ENCODE measurements at regions not wholly inside any gene's neighbourhood (a gene's known extent, or its start where the extent isn't known, plus 50 kb on each side); places are given as distances from the start of the nearest gene placed in this dataset.
"Not testable (repeated sequence)": the region's sequence is repeated elsewhere in the genome, so short reads cannot be mapped to it uniquely, and the experiment has no call there.

DNA sequence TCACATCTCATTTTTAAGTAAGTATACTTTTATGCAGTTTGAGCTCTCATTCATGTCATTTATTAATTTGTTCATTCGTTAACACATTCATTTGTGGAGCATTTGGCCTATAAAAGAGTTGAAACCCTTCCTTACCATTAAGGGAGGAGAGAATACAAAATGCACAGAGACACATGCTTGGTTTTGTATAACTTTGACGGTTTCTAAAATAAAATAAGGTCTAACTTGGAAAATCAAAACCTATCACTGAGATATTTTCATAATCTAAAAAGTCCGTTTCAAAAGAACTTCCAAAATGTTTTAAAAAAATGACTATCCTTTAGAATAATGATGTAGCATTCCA is 5277.0 kb upstream of the TPTE start:
- H4K91ac ChIP-seq (replicated peaks; ENCODE audit: insufficient read length, low read length); H3K18ac ChIP-seq (ENCODE audit: extremely low read depth, low read length); H3K79me2 ChIP-seq (ENCODE audit: control insufficient read depth in 1 of 2, insufficient read depth in 2 of 2, low read length in 2 of 2); H3K27ac ChIP-seq (ENCODE audit: low read depth, low read length); H3K79me1 ChIP-seq (ENCODE audit: low read depth, low read length); H3K27me3 ChIP-seq (replicated peaks in 1 of 4; ENCODE audit: control insufficient read depth in 3 of 4, extremely low read depth in 1 of 4, insufficient read depth in 3 of 4, low read length in 3 of 4); H3K23ac ChIP-seq (ENCODE audit: insufficient read length); CTCF ChIA-PET (ENCODE audit: partially characterized antibody); H3K56ac ChIP-seq (replicated peaks; ENCODE audit: insufficient read length, low read depth, low read length); H3K4me3 ChIP-seq (ENCODE audit: extremely low read depth in 1 of 4, insufficient read depth in 2 of 4, low read depth in 3 of 4, low read length in 4 of 4); H4K20me1 ChIP-seq (replicated peaks in 1 of 2; ENCODE audit: control insufficient read depth in 1 of 2, insufficient read depth in 2 of 2, low read length in 2 of 2); FAIRE-seq; H2BK20ac ChIP-seq (ENCODE audit: low read length); H3K14ac ChIP-seq (ENCODE audit: insufficient read length); H4K5ac ChIP-seq (ENCODE audit: insufficient read length, low read depth, low read length); H2BK120ac ChIP-seq (replicated peaks; ENCODE audit: low read depth, low read length); H3K4me1 ChIP-seq (replicated peaks in 1 of 4; ENCODE audit: control insufficient read depth in 3 of 4, insufficient read depth in 4 of 4, low read length in 3 of 4); H3K4ac ChIP-seq (replicated peaks; ENCODE audit: insufficient read length, low read depth, low read length); H3K9ac ChIP-seq (replicated peaks in 1 of 4; ENCODE audit: extremely low read depth in 1 of 4, low read depth in 3 of 4, low read length in 3 of 4); H2AK5ac ChIP-seq (ENCODE audit: low read depth, low read length); H2BK5ac ChIP-seq (ENCODE audit: low read depth, low read length); H2BK15ac ChIP-seq (ENCODE audit: low read length); H2AFZ ChIP-seq (ENCODE audit: low read length); H2BK12ac ChIP-seq (ENCODE audit: low read depth, low read length); H4K8ac ChIP-seq (ENCODE audit: extremely low read depth, insufficient read depth, low read length); POLR2A ChIA-PET (ENCODE audit: partially characterized antibody); H3K23me2 ChIP-seq (ENCODE audit: low read depth, low read length); H3K4me2 ChIP-seq (ENCODE audit: insufficient read depth in 1 of 2, low read depth in 2 of 2, low read length in 2 of 2); H3K36me3 ChIP-seq (ENCODE audit: control insufficient read depth in 2 of 4, insufficient read depth in 4 of 4, low read length in 3 of 4); DNase-seq (ENCODE audit: low read depth in 1 of 2, low spot score in 2 of 2): not testable (repeated sequence)
- peaks cover 41 to 52% of the 10 kb centered on the region in 2 experiments for H3K9me3 ChIP-seq (ENCODE audit: insufficient read depth in 2 of 2, low read depth in 1 of 2, low read length in 1 of 2)
- WGBS, 2 experiments (ENCODE audit: extremely low coverage in 1 of 2, insufficient coverage in 1 of 2, insufficient read length in 1 of 2, insufficient replicate concordance in 2 of 2, low coverage in 1 of 2, low lambda C conversion rate in 2 of 2, missing lambda C conversion rate in 1 of 2): 59% methylated on average over 3 of the region's 3 CpGs; no CpG with 5 or more reads in 1 of the 2 experiments

GRCh38 chr21:5244954-5245353 is 5276.4 kb upstream of the TPTE start:
- H3K79me2 ChIP-seq (ENCODE audit: control insufficient read depth in 1 of 2, insufficient read depth in 2 of 2, low read length in 2 of 2); H3K23me2 ChIP-seq (ENCODE audit: low read depth, low read length); POLR2A ChIA-PET (ENCODE audit: partially characterized antibody); H2BK12ac ChIP-seq (ENCODE audit: low read depth, low read length); H3K27me3 ChIP-seq (replicated peaks in 1 of 4; ENCODE audit: control insufficient read depth in 3 of 4, extremely low read depth in 1 of 4, insufficient read depth in 3 of 4, low read length in 3 of 4); H4K5ac ChIP-seq (ENCODE audit: insufficient read length, low read depth, low read length); H2BK120ac ChIP-seq (replicated peaks; ENCODE audit: low read depth, low read length); H2AK5ac ChIP-seq (ENCODE audit: low read depth, low read length); H2BK15ac ChIP-seq (ENCODE audit: low read length); H4K91ac ChIP-seq (replicated peaks; ENCODE audit: insufficient read length, low read length); H3K4me2 ChIP-seq (ENCODE audit: insufficient read depth in 1 of 2, low read depth in 2 of 2, low read length in 2 of 2); H2AFZ ChIP-seq (ENCODE audit: low read length); CTCF ChIA-PET (ENCODE audit: partially characterized antibody); H4K8ac ChIP-seq (ENCODE audit: extremely low read depth, insufficient read depth, low read length); H3K4ac ChIP-seq (replicated peaks; ENCODE audit: insufficient read length, low read depth, low read length); H3K36me3 ChIP-seq (ENCODE audit: control insufficient read depth in 2 of 4, insufficient read depth in 4 of 4, low read length in 3 of 4); H2BK20ac ChIP-seq (ENCODE audit: low read length); H4K20me1 ChIP-seq (replicated peaks in 1 of 2; ENCODE audit: control insufficient read depth in 1 of 2, insufficient read depth in 2 of 2, low read length in 2 of 2); H3K4me1 ChIP-seq (replicated peaks in 1 of 4; ENCODE audit: control insufficient read depth in 3 of 4, insufficient read depth in 4 of 4, low read length in 3 of 4); FAIRE-seq; H3K18ac ChIP-seq (ENCODE audit: extremely low read depth, low read length); H3K27ac ChIP-seq (ENCODE audit: low read depth, low read length); H3K56ac ChIP-seq (replicated peaks; ENCODE audit: insufficient read length, low read depth, low read length); H3K79me1 ChIP-seq (ENCODE audit: low read depth, low read length); DNase-seq (ENCODE audit: low read depth in 1 of 2, low spot score in 2 of 2); H3K23ac ChIP-seq (ENCODE audit: insufficient read length); H3K9ac ChIP-seq (replicated peaks in 1 of 4; ENCODE audit: extremely low read depth in 1 of 4, low read depth in 3 of 4, low read length in 3 of 4); H2BK5ac ChIP-seq (ENCODE audit: low read depth, low read length); H3K4me3 ChIP-seq (ENCODE audit: extremely low read depth in 1 of 4, insufficient read depth in 2 of 4, low read depth in 3 of 4, low read length in 4 of 4); H3K14ac ChIP-seq (ENCODE audit: insufficient read length): not testable (repeated sequence)
- 63% methylated on average over 7 of the region's 7 CpGs; no CpG with 5 or more reads in 1 of the 2 experiments for WGBS, 2 experiments (ENCODE audit: extremely low coverage in 1 of 2, insufficient coverage in 1 of 2, insufficient read length in 1 of 2, insufficient replicate concordance in 2 of 2, low coverage in 1 of 2, low lambda C conversion rate in 2 of 2, missing lambda C conversion rate in 1 of 2)
- H3K9me3 ChIP-seq (ENCODE audit: insufficient read depth in 2 of 2, low read depth in 1 of 2, low read length in 1 of 2): peaks cover 35 to 48% of the 10 kb centered on the region in 2 experiments

Data from H1 (cell line).